GF-D8 (cell line): ENCODE measurements at regions not wholly inside any gene's neighbourhood (a gene's known extent, or its start where the extent isn't known, plus 50 kb on each side); places are given as distances from the start of the nearest gene placed in this dataset.

ENCODE experiments used
- DNase-seq: peaks from one replicate; lab custom pipeline; 2025; lab: John Stamatoyannopoulos, UW

GRCh38 chr11:106331176-106331575 lies 253.7 kb downstream of the AASDHPPT start:
- DNase-seq = no peak

GRCh38 chr11:106333678-106334077 lies 256.2 kb downstream of the AASDHPPT start:
- no peak for DNase-seq

- no peak for DNase-seq
Measured at GRCh38 chr11:106344394-106344793, 266.9 kb downstream of the AASDHPPT start.

GRCh38 chr11:106344966-106345365 lies 267.5 kb downstream of the AASDHPPT start:
- no peak for DNase-seq

- DNase-seq = no peak
Measured at GRCh38 chr11:106353031-106353430, 275.6 kb downstream of the AASDHPPT start.

- no peak for DNase-seq
Measured at GRCh38 chr11:106369224-106369623, 291.8 kb downstream of the AASDHPPT start.

- DNase-seq = no peak
Measured at GRCh38 chr11:106378513-106379179, 301.2 kb downstream of the AASDHPPT start.

GRCh38 chr11:106379265-106379664 lies 301.8 kb downstream of the AASDHPPT start:
- no peak for DNase-seq

GRCh38 chr11:106379712-106380111 lies 302.2 kb downstream of the AASDHPPT start:
- no peak for DNase-seq

GRCh38 chr11:106381895-106382294 lies 304.4 kb downstream of the AASDHPPT start:
- no peak for DNase-seq

GRCh38 chr11:106384429-106384828 lies 307.0 kb downstream of the AASDHPPT start:
- DNase-seq = no peak

- DNase-seq = no peak
Measured at GRCh38 chr11:106386519-106386918, 309.1 kb downstream of the AASDHPPT start.

GRCh38 chr11:106389101-106389500 lies 311.6 kb downstream of the AASDHPPT start:
- DNase-seq = no peak

- DNase-seq = no peak
Measured at GRCh38 chr11:106390078-106390477, 312.6 kb downstream of the AASDHPPT start.

GRCh38 chr11:106391771-106392420 lies 314.4 kb downstream of the AASDHPPT start:
- no peak for DNase-seq

- DNase-seq = no peak
Measured at GRCh38 chr11:106395716-106396349, 318.4 kb downstream of the AASDHPPT start.

GRCh38 chr11:106397787-106398501 lies 320.5 kb downstream of the AASDHPPT start:
- DNase-seq = no peak

GRCh38 chr11:106398502-106399075 lies 321.1 kb downstream of the AASDHPPT start:
- DNase-seq = no peak

- DNase-seq = no peak
Measured at GRCh38 chr11:106399076-106399511, 321.6 kb downstream of the AASDHPPT start.

- no peak for DNase-seq
Measured at GRCh38 chr11:106399624-106400023, 322.2 kb downstream of the AASDHPPT start.

GRCh38 chr11:106400949-106401570 lies 323.6 kb downstream of the AASDHPPT start:
- DNase-seq = no peak

- no peak for DNase-seq
Measured at GRCh38 chr11:106403751-106404150, 326.3 kb downstream of the AASDHPPT start.
